Osteocyte (in vitro differentiated cells): ENCODE measurements at regions not wholly inside any gene's neighbourhood (a gene's known extent, or its start where the extent isn't known, plus 50 kb on each side); places are given as distances from the start of the nearest gene placed in this dataset.

Source experiments
- DNase-seq: peaks from one replicate; pipeline ENCODE4 v3.0.0; 2021; ENCODE audit warnings: mixed read lengths; ENCODE audit not compliant: unreplicated experiment; ENCODE audit errors: extremely low spot score
- H3K27ac Mint-ChIP-seq: one replicate; pipeline ENCODE4 v1.8.0; 2021; ENCODE audit warnings: mild to moderate bottlenecking, mixed read lengths; ENCODE audit not compliant: unreplicated experiment
- H3K27me3 Mint-ChIP-seq: one replicate; pipeline ENCODE4 v1.8.0; 2021; ENCODE audit warnings: mixed read lengths; ENCODE audit not compliant: unreplicated experiment
- H3K36me3 Mint-ChIP-seq: one replicate; pipeline ENCODE4 v1.8.0; 2021; ENCODE audit warnings: mixed read lengths; ENCODE audit not compliant: unreplicated experiment
- H3K4me1 Mint-ChIP-seq: one replicate; pipeline ENCODE4 v1.8.0; 2021; ENCODE audit warnings: mixed read lengths; ENCODE audit not compliant: unreplicated experiment
- H3K4me3 Mint-ChIP-seq: one replicate; pipeline ENCODE4 v1.8.0; 2021; ENCODE audit warnings: mild to moderate bottlenecking, moderate library complexity, mixed read lengths; ENCODE audit not compliant: unreplicated experiment
- H3K9me3 Mint-ChIP-seq: one replicate; pipeline ENCODE4 v1.8.0; 2021; ENCODE audit warnings: mixed read lengths; ENCODE audit not compliant: unreplicated experiment
- CTCF ChIP-seq: fragments of 200-600 bp; sonication (generic); IDR thresholded peaks from 2 replicates; pipeline ENCODE4 v1.5.0; 2021; ENCODE audit warnings: antibody characterized with exemption, mild to moderate bottlenecking, moderate library complexity

- H3K27ac Mint-ChIP-seq = no peak overlapping the region
- H3K36me3 Mint-ChIP-seq = no peaks in the 10 kb centered on the region
- H3K4me3 Mint-ChIP-seq = no peak overlapping the region
- DNase-seq = no peak
- no peaks in the 10 kb centered on the region for H3K9me3 Mint-ChIP-seq
- TF ChIP-seq CTCF = no peak
- H3K27me3 Mint-ChIP-seq = no peaks in the 10 kb centered on the region
- H3K4me1 Mint-ChIP-seq = peaks cover 36% of the 10 kb centered on the region
These were observed 94.5 kb upstream of the MKLN1 start for GRCh38 chr7:131233193-131233592.

GRCh38 chr7:131234719-131235488, 92.8 kb upstream of the MKLN1 start:
- Mint-ChIP-seq H3K9me3 (no peaks in the 10 kb centered on the region), H3K4me3 (no peak overlapping the region), H3K27ac (no peak overlapping the region), H3K27me3 (no peaks in the 10 kb centered on the region), H3K4me1 (peaks cover 37% of the 10 kb centered on the region), H3K36me3 (no peaks in the 10 kb centered on the region)
- no peak for TF ChIP-seq CTCF
- DNase-seq = no peak

GRCh38 chr7:131235489-131236317, 92.0 kb upstream of the MKLN1 start:
- Mint-ChIP-seq H3K36me3 (no peaks in the 10 kb centered on the region), H3K9me3 (no peaks in the 10 kb centered on the region), H3K4me1 (peaks cover 37% of the 10 kb centered on the region), H3K4me3 (no peak overlapping the region), H3K27ac (peak overlapping the region; percentile 59), H3K27me3 (no peaks in the 10 kb centered on the region)
- DNase-seq = peak; percentile 44
- no peak for TF ChIP-seq CTCF

GRCh38 chr7:131236318-131236672, 91.4 kb upstream of the MKLN1 start:
- Mint-ChIP-seq H3K4me1 (peaks cover 34% of the 10 kb centered on the region), H3K27me3 (no peaks in the 10 kb centered on the region), H3K4me3 (no peak overlapping the region), H3K27ac (no peak overlapping the region), H3K36me3 (no peaks in the 10 kb centered on the region), H3K9me3 (no peaks in the 10 kb centered on the region)
- no peak for TF ChIP-seq CTCF
- peak; percentile 27 for DNase-seq

- no peaks in the 10 kb centered on the region for H3K27me3 Mint-ChIP-seq
- no peaks in the 10 kb centered on the region for H3K36me3 Mint-ChIP-seq
- H3K4me1 Mint-ChIP-seq = peaks cover 21% of the 10 kb centered on the region
- TF ChIP-seq CTCF = no peak
- DNase-seq = no peak
- H3K27ac Mint-ChIP-seq = no peak overlapping the region
- H3K9me3 Mint-ChIP-seq = no peaks in the 10 kb centered on the region
- H3K4me3 Mint-ChIP-seq = no peak overlapping the region
These were observed 89.2 kb upstream of the MKLN1 start for GRCh38 chr7:131238347-131238931.
